Tibial nerve (tissue), 4 donors: ENCODE measurements at regions not wholly inside any gene's neighbourhood (a gene's known extent, or its start where the extent isn't known, plus 50 kb on each side); places are given as distances from the start of the nearest gene placed in this dataset.

ENCODE experiments used
- CTCF ChIP-seq, 5 experiments: fragments of 200-600 bp in 3 of 5; fragments of 450-650 bp in 2 of 5; sonication (generic) in 3 of 5; IDR thresholded peaks; one replicate each; pipeline ENCODE4 v1.5.1; 2016 to 2019; ENCODE audit warnings: antibody characterized with exemption in 5 of 5, mild to moderate bottlenecking in 3 of 5, moderate library complexity in 2 of 5
- EP300 ChIP-seq, 2 donors: sonication (generic); formaldehyde crosslinking; IDR thresholded peaks; one replicate each; pipeline ENCODE4 v1.6.1; 2017; ENCODE audit warnings: antibody characterized with exemption in 2 of 2, mild to moderate bottlenecking in 1 of 2
- POLR2A ChIP-seq, 2 donors: fragments of 450-650 bp; IDR thresholded peaks; one replicate each; pipeline ENCODE4 v1.6.1; 2017; ENCODE audit warnings: antibody characterized with exemption in 2 of 2, mild to moderate bottlenecking in 2 of 2, moderate library complexity in 2 of 2

GRCh38 chr13:89153941-89154340 is 1482.8 kb downstream of the SLITRK5 start:
- TF ChIP-seq EP300 (IDR thresholded peaks at IDR 0.05) = no peak
- TF ChIP-seq CTCF (IDR thresholded peaks at IDR 0.05) = no peak
- TF ChIP-seq POLR2A (IDR thresholded peaks at IDR 0.05) = no peak
